H9 (cell line): ENCODE measurements at regions not wholly inside any gene's neighbourhood (a gene's known extent, or its start where the extent isn't known, plus 50 kb on each side); places are given as distances from the start of the nearest gene placed in this dataset.

Experiments
- DNase-seq: peaks from one replicate; pipeline ENCODE4 v3.0.0-alpha.2; 2017
- H2AFZ ChIP-seq: one replicate; pipeline ENCODE4 v1.6.1; 2013; ENCODE audit warnings: mild to moderate bottlenecking, low read length, control low read depth, moderate library complexity
- H2AK5ac ChIP-seq: 2 replicates; pipeline ENCODE4 v1.6.1; 2013; ENCODE audit warnings: low read length, control low read depth, mixed read lengths; ENCODE audit not compliant: insufficient read length
- H2BK120ac ChIP-seq: one replicate; pipeline ENCODE4 v1.6.1; 2013; ENCODE audit warnings: low read depth, mild to moderate bottlenecking, low read length, control low read depth, inconsistent platforms; ENCODE audit not compliant: poor library complexity, severe bottlenecking
- H2BK12ac ChIP-seq: 2 replicates; pipeline ENCODE4 v1.6.1; 2013; ENCODE audit warnings: low read length, control low read depth, mixed read lengths, low read depth; ENCODE audit not compliant: insufficient read length
- H2BK15ac ChIP-seq: 2 replicates; pipeline ENCODE4 v1.6.1; 2013; ENCODE audit warnings: low read depth, low read length, control low read depth
- H2BK20ac ChIP-seq: one replicate; pipeline ENCODE4 v1.6.1; 2013; ENCODE audit warnings: low read depth, mild to moderate bottlenecking, low read length, control low read depth, inconsistent platforms; ENCODE audit not compliant: poor library complexity, severe bottlenecking
- H2BK5ac ChIP-seq: 2 replicates; pipeline ENCODE4 v1.6.1; 2013; ENCODE audit warnings: low read length, control low read depth, mixed read lengths; ENCODE audit not compliant: insufficient read length
- H3K14ac ChIP-seq: 2 replicates; pipeline ENCODE4 v1.6.1; 2013; ENCODE audit warnings: low read length, control low read depth; ENCODE audit not compliant: insufficient read depth
- H3K18ac ChIP-seq: 2 replicates; pipeline ENCODE4 v1.6.1; 2013; ENCODE audit warnings: low read depth, mild to moderate bottlenecking, mixed read lengths, low read length, control low read depth; ENCODE audit not compliant: insufficient read length
- H3K23ac ChIP-seq: 2 replicates; pipeline ENCODE4 v1.6.1; 2013; ENCODE audit warnings: low read length, control low read depth, mixed read lengths, low read depth; ENCODE audit not compliant: insufficient read length
- H3K23me2 ChIP-seq: 2 replicates; pipeline ENCODE4 v1.6.1; 2013; ENCODE audit warnings: low read depth, mild to moderate bottlenecking, mixed read lengths, low read length, control low read depth; ENCODE audit not compliant: insufficient read length, poor library complexity, severe bottlenecking
- H3K27ac ChIP-seq: 2 replicates; pipeline ENCODE4 v1.5.1; 2013; ENCODE audit warnings: low read length, control low read depth, mixed read lengths, low read depth; ENCODE audit not compliant: insufficient read length
- H3K27me3 ChIP-seq: 2 replicates; pipeline ENCODE4 v1.6.1; 2013; ENCODE audit warnings: low read length, control low read depth, inconsistent platforms; ENCODE audit not compliant: insufficient read depth
- H3K4ac ChIP-seq: 2 replicates; pipeline ENCODE4 v1.6.1; 2013; ENCODE audit warnings: low read depth, mild to moderate bottlenecking, control low read depth, inconsistent platforms, low read length, moderate library complexity
- H3K4me1 ChIP-seq: 2 replicates; pipeline ENCODE4 v1.6.1; 2013; ENCODE audit warnings: low read length, control low read depth, inconsistent platforms; ENCODE audit not compliant: insufficient read depth
- H3K4me2 ChIP-seq: 2 replicates; pipeline ENCODE4 v1.6.1; 2013; ENCODE audit warnings: low read length, control low read depth, mixed read lengths; ENCODE audit not compliant: insufficient read length, insufficient read depth
- H3K56ac ChIP-seq: 2 replicates; pipeline ENCODE4 v1.6.1; 2013; ENCODE audit warnings: low read depth, mild to moderate bottlenecking, mixed read lengths, low read length, control low read depth; ENCODE audit not compliant: insufficient read length
- H3K79me1 ChIP-seq: 2 replicates; pipeline ENCODE4 v1.6.1; 2013; ENCODE audit warnings: low read depth, mild to moderate bottlenecking, moderate library complexity, low read length, control low read depth, inconsistent platforms; ENCODE audit not compliant: insufficient read depth, poor library complexity, severe bottlenecking
- H3K79me2 ChIP-seq: 2 replicates; pipeline ENCODE4 v1.6.1; 2013; ENCODE audit warnings: low read length, control low read depth, inconsistent platforms; ENCODE audit not compliant: insufficient read depth
- H3K9ac ChIP-seq: 2 replicates; pipeline ENCODE4 v1.6.1; 2013; ENCODE audit warnings: low read length, control low read depth, mixed read lengths; ENCODE audit not compliant: insufficient read length; ENCODE audit errors: extremely low read depth
- H3K9me3 ChIP-seq: one replicate; pipeline ENCODE4 v1.6.1; 2013; ENCODE audit warnings: low read depth, low read length, inconsistent platforms; ENCODE audit not compliant: control insufficient read depth
- H3T11ph ChIP-seq: one replicate; pipeline ENCODE4 v1.6.1; 2013; ENCODE audit warnings: mild to moderate bottlenecking, low read length, control low read depth, inconsistent platforms
- H4K20me1 ChIP-seq: one replicate; pipeline ENCODE4 v1.6.1; 2013; ENCODE audit not compliant: control insufficient read depth, insufficient read length, insufficient read depth
- H4K5ac ChIP-seq: 2 replicates; pipeline ENCODE4 v1.6.1; 2013; ENCODE audit warnings: low read depth, mild to moderate bottlenecking, mixed read lengths, low read length, control low read depth; ENCODE audit not compliant: insufficient read length
- H4K8ac ChIP-seq: replicated peaks from 2 replicates; pipeline ENCODE4 v1.6.1; 2013; ENCODE audit warnings: low read length, control low read depth, mixed read lengths, low read depth; ENCODE audit not compliant: insufficient read length
- H4K91ac ChIP-seq: 2 replicates; pipeline ENCODE4 v1.6.1; 2013; ENCODE audit warnings: low read depth, mild to moderate bottlenecking, moderate library complexity, mixed read lengths, low read length, control low read depth; ENCODE audit not compliant: insufficient read length
- H3K27ac Mint-ChIP-seq, 3 experiments: 2 replicates in 2 of 3; 3 replicates in 1 of 3; pipeline ENCODE4 v1.8.0; 2020 to 2021; ENCODE audit warnings: mixed read lengths in 3 of 3, mild to moderate bottlenecking in 1 of 3, moderate library complexity in 1 of 3
- H3K27me3 Mint-ChIP-seq: 2 replicates; pipeline ENCODE4 v1.8.0; 2021; ENCODE audit warnings: low read depth, mild to moderate bottlenecking, moderate library complexity, mixed read lengths
- H3K36me3 Mint-ChIP-seq, 3 experiments: 2 replicates in 2 of 3; 3 replicates in 1 of 3; pipeline ENCODE4 v1.8.0; 2020 to 2021; ENCODE audit warnings: low read depth in 3 of 3, mixed read lengths in 3 of 3; ENCODE audit not compliant: insufficient read depth in 1 of 3
- H3K4me1 Mint-ChIP-seq, 2 experiments: 2 replicates each; pipeline ENCODE4 v1.8.0; 2020; ENCODE audit warnings: mixed read lengths in 2 of 2
- H3K4me3 Mint-ChIP-seq, 2 experiments: 2 replicates in 1 of 2; 3 replicates in 1 of 2; pipeline ENCODE4 v1.8.0; 2020 to 2021; ENCODE audit warnings: mild to moderate bottlenecking in 2 of 2, mixed read lengths in 2 of 2, moderate library complexity in 1 of 2
- H3K9me3 Mint-ChIP-seq, 2 experiments: 2 replicates in 1 of 2; 3 replicates in 1 of 2; pipeline ENCODE4 v1.8.0; 2020; ENCODE audit warnings: mild to moderate bottlenecking in 2 of 2, mixed read lengths in 2 of 2, moderate library complexity in 1 of 2
- WGBS: extraction: QIAGEN DNeasy Blood & Tissue Kit; methylation state at CpG from one replicate; pipeline ENCODE4 v1.1.7; 2013; ENCODE audit warnings: missing lambda C conversion rate, low lambda C conversion rate, mixed read lengths; ENCODE audit not compliant: insufficient read length; ENCODE audit errors: extremely low coverage; 5-methylcytosine and 5-hydroxymethylcytosine counted together
- TF ChIP-seq, protein P1 (sequence below): fragments of 200-600 bp; sonication (generic); conservative IDR thresholded peaks from 3 replicates; pipeline ENCODE4 v1.8.0; 2021; ENCODE audit warnings: antibody characterized with exemption, mild to moderate bottlenecking

GRCh38 chr2:194383401-194383800 lies 1273.6 kb upstream of the SLC39A10 start:
- Histone ChIP-seq H3K4me2 (no peak overlapping the region), H3K9me3 (peaks cover 4% of the 10 kb centered on the region), H3K4ac (no peak overlapping the region), H2BK12ac (no peak overlapping the region), H3K18ac (no peak overlapping the region), H4K91ac (no peak overlapping the region), H2AFZ (no peak overlapping the region), H3K23me2 (no peaks in the 10 kb centered on the region), H4K8ac (no peak overlapping the region), H2BK15ac (no peak overlapping the region), H3K9ac (no peak overlapping the region), H3K56ac (no peak overlapping the region), H3K14ac (no peak overlapping the region), H4K20me1 (no peaks in the 10 kb centered on the region), H3K79me1 (no peaks in the 10 kb centered on the region), H4K5ac (no peak overlapping the region), H2BK5ac (no peak overlapping the region), H2BK120ac (no peak overlapping the region), H3K27ac (no peak overlapping the region), H3K4me1 (no peaks in the 10 kb centered on the region), H3K27me3 (no peaks in the 10 kb centered on the region), H2AK5ac (no peak overlapping the region), H2BK20ac (no peak overlapping the region), H3T11ph (no peak overlapping the region), H3K23ac (no peak overlapping the region), H3K79me2 (no peaks in the 10 kb centered on the region)
- Mint-ChIP-seq H3K27me3 (no peaks in the 10 kb centered on the region; the same call in 1 of the 2 replicates), H3K9me3 (peaks cover 32 to 35% of the 10 kb centered on the region in 2 experiments), H3K4me3 (no peak overlapping the region), H3K36me3 (peaks cover 11 to 17% (median 15%) of the 10 kb centered on the region in 3 experiments; a peak in 6 of 7 replicates), H3K27ac (no peak overlapping the region), H3K4me1 (no peaks in the 10 kb centered on the region)
- no peak for DNase-seq
- WGBS = no CpG with 5 or more reads among the region's 1 CpG
- TF ChIP-seq, protein P1, sequence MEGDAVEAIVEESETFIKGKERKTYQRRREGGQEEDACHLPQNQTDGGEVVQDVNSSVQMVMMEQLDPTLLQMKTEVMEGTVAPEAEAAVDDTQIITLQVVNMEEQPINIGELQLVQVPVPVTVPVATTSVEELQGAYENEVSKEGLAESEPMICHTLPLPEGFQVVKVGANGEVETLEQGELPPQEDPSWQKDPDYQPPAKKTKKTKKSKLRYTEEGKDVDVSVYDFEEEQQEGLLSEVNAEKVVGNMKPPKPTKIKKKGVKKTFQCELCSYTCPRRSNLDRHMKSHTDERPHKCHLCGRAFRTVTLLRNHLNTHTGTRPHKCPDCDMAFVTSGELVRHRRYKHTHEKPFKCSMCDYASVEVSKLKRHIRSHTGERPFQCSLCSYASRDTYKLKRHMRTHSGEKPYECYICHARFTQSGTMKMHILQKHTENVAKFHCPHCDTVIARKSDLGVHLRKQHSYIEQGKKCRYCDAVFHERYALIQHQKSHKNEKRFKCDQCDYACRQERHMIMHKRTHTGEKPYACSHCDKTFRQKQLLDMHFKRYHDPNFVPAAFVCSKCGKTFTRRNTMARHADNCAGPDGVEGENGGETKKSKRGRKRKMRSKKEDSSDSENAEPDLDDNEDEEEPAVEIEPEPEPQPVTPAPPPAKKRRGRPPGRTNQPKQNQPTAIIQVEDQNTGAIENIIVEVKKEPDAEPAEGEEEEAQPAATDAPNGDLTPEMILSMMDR = no peak
